GM12878 (cell line): ENCODE measurements at regions not wholly inside any gene's neighbourhood (a gene's known extent, or its start where the extent isn't known, plus 50 kb on each side); places are given as distances from the start of the nearest gene placed in this dataset.

Source experiments
- CREM ChIP-seq: IDR thresholded peaks from 2 replicates; pipeline ENCODE4 v1.6.1; 2014; ENCODE audit warnings: antibody characterized with exemption, low read depth
- EZH2 ChIP-seq: IDR thresholded peaks from 2 replicates; pipeline ENCODE4 v1.6.1; 2012; ENCODE audit warnings: low read depth, mild to moderate bottlenecking, control low read depth, inconsistent platforms, low read length, borderline replicate concordance; ENCODE audit not compliant: control insufficient read depth
- FOS ChIP-seq: IDR thresholded peaks from 3 replicates; pipeline ENCODE4 v1.6.1; 2011; ENCODE audit warnings: borderline replicate concordance; ENCODE audit not compliant: insufficient read length; ENCODE audit errors: extremely low read depth
- MYC ChIP-seq: IDR thresholded peaks from 2 replicates; pipeline ENCODE4 v1.6.1; 2011; ENCODE audit warnings: mild to moderate bottlenecking, low read length, moderate library complexity, inconsistent platforms; ENCODE audit not compliant: insufficient read depth, insufficient replicate concordance, insufficient read length, severe bottlenecking
- NFXL1 ChIP-seq: fragments of 450-650 bp; IDR thresholded peaks from 2 replicates; pipeline ENCODE4 v1.6.1; 2017; ENCODE audit warnings: antibody characterized with exemption, mild to moderate bottlenecking, borderline replicate concordance
- PAX8 ChIP-seq: fragments of 450-650 bp; IDR thresholded peaks from 2 replicates; pipeline ENCODE4 v1.6.1; 2017; ENCODE audit warnings: mild to moderate bottlenecking, moderate library complexity
- POLR2A ChIP-seq: IDR thresholded peaks from 2 replicates; pipeline ENCODE4 v1.6.1; 2011; ENCODE audit warnings: low read depth, mild to moderate bottlenecking, low read length
- POLR2AphosphoS5 ChIP-seq: IDR thresholded peaks from 2 replicates; pipeline ENCODE4 v1.6.1; 2011; ENCODE audit warnings: mild to moderate bottlenecking, low read length, inconsistent platforms
- RBBP5 ChIP-seq: fragments of 200-600 bp; sonication (generic); conservative IDR thresholded peaks from 2 replicates; pipeline ENCODE4 v1.6.1; 2016
- STAT1 ChIP-seq: fragments of 450-650 bp; conservative IDR thresholded peaks from 2 replicates; pipeline ENCODE4 v1.6.1; 2014; ENCODE audit warnings: antibody characterized with exemption, mild to moderate bottlenecking
- TCF3 ChIP-seq: IDR thresholded peaks from 2 replicates; pipeline ENCODE4 v1.6.1; 2012; ENCODE audit warnings: low read depth, mild to moderate bottlenecking, low read length, borderline replicate concordance; ENCODE audit not compliant: insufficient read depth
- ZZZ3 ChIP-seq: IDR thresholded peaks from 2 replicates; pipeline ENCODE4 v1.6.1; 2011; ENCODE audit warnings: low read depth; ENCODE audit not compliant: control insufficient read depth, insufficient read length
- TF ChIP-seq, protein P1 (sequence below), 3 experiments: IDR thresholded peaks in 2 of 3; conservative IDR thresholded peaks in 1 of 3; 2 replicates each; pipeline ENCODE4 v1.5.1; 2011; ENCODE audit warnings: low read depth in 3 of 3, low read length in 3 of 3, mild to moderate bottlenecking in 3 of 3, control low read depth in 2 of 3, moderate library complexity in 2 of 3, inconsistent platforms in 1 of 3, mixed read lengths in 1 of 3; ENCODE audit not compliant: control insufficient read depth in 2 of 3, insufficient read depth in 1 of 3; ENCODE audit errors: extremely low read depth in 1 of 3
- TF ChIP-seq, protein P2 (sequence below): fragments of 450-650 bp; formaldehyde crosslinking; IDR thresholded peaks from 2 replicates; pipeline ENCODE4 v1.4.0; 2020; ENCODE audit warnings: mild to moderate bottlenecking, moderate library complexity

DNA sequence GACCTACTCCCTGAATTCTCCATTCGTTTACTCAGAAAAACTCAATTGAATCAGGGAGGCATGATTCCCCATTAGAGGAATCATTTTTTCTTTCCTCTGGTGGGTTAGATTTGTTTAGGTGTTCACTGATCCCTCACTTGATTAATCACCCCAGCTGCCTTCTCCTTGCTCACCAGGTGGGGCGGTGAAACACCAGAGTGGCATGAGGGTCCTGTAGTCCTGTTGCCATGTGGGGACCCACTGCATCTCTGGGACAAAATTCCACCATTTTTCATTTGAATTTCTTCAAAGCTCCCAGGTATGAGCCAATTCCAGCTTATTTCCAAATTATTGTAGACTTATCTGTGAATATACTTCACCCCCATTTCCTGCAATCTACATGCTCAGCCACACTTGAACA, 462.7 kb upstream of the ZNF507 start:
- TF ChIP-seq EZH2 (no peak), POLR2A (no peak), MYC (no peak), RBBP5 (no peak), STAT1 (no peak), TCF3 (no peak), FOS (no peak), ZZZ3 (no peak), POLR2AphosphoS5 (no peak), PAX8 (no peak), CREM (no peak), NFXL1 (no peak)
- TF ChIP-seq, protein P1, sequence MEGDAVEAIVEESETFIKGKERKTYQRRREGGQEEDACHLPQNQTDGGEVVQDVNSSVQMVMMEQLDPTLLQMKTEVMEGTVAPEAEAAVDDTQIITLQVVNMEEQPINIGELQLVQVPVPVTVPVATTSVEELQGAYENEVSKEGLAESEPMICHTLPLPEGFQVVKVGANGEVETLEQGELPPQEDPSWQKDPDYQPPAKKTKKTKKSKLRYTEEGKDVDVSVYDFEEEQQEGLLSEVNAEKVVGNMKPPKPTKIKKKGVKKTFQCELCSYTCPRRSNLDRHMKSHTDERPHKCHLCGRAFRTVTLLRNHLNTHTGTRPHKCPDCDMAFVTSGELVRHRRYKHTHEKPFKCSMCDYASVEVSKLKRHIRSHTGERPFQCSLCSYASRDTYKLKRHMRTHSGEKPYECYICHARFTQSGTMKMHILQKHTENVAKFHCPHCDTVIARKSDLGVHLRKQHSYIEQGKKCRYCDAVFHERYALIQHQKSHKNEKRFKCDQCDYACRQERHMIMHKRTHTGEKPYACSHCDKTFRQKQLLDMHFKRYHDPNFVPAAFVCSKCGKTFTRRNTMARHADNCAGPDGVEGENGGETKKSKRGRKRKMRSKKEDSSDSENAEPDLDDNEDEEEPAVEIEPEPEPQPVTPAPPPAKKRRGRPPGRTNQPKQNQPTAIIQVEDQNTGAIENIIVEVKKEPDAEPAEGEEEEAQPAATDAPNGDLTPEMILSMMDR (IDR thresholded peaks at IDR 0.05 in 2 of 3, conservative IDR thresholded peaks at IDR 0.05 in 1 of 3; ENCODE audit: control insufficient read depth in 2 of 3, extremely low read depth in 1 of 3, insufficient read depth in 1 of 3, low read depth in 3 of 3, low read length in 3 of 3) = no peak
- TF ChIP-seq, protein P2, sequence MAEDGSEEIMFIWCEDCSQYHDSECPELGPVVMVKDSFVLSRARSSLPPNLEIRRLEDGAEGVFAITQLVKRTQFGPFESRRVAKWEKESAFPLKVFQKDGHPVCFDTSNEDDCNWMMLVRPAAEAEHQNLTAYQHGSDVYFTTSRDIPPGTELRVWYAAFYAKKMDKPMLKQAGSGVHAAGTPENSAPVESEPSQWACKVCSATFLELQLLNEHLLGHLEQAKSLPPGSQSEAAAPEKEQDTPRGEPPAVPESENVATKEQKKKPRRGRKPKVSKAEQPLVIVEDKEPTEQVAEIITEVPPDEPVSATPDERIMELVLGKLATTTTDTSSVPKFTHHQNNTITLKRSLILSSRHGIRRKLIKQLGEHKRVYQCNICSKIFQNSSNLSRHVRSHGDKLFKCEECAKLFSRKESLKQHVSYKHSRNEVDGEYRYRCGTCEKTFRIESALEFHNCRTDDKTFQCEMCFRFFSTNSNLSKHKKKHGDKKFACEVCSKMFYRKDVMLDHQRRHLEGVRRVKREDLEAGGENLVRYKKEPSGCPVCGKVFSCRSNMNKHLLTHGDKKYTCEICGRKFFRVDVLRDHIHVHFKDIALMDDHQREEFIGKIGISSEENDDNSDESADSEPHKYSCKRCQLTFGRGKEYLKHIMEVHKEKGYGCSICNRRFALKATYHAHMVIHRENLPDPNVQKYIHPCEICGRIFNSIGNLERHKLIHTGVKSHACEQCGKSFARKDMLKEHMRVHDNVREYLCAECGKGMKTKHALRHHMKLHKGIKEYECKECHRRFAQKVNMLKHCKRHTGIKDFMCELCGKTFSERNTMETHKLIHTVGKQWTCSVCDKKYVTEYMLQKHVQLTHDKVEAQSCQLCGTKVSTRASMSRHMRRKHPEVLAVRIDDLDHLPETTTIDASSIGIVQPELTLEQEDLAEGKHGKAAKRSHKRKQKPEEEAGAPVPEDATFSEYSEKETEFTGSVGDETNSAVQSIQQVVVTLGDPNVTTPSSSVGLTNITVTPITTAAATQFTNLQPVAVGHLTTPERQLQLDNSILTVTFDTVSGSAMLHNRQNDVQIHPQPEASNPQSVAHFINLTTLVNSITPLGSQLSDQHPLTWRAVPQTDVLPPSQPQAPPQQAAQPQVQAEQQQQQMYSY (CRISPR knock-in tag) = no peak
